ENCODE measurements at regions not wholly inside any gene's neighbourhood (a gene's known extent, or its start where the extent isn't known, plus 50 kb on each side); places are given as distances from the start of the nearest gene placed in this dataset.

- DNase-seq (ENCODE audit: low read depth, low spot score): no peak
These were observed 60.4 kb upstream of the HAO2 start for GRCh38 chr1:119308130-119308700.

- no peak for DNase-seq (ENCODE audit: low read depth, low spot score)
These were observed 59.8 kb upstream of the HAO2 start for GRCh38 chr1:119308806-119309205.

GRCh38 chr1:119310301-119310700, 58.3 kb upstream of the HAO2 start:
- DNase-seq (ENCODE audit: low read depth, low spot score): no peak

- DNase-seq (ENCODE audit: low read depth, low spot score): no peak
These were observed 56.1 kb upstream of the HAO2 start for GRCh38 chr1:119312500-119312899.

- no peak for DNase-seq (ENCODE audit: low read depth, low spot score)
These were observed 54.4 kb upstream of the HAO2 start for GRCh38 chr1:119314001-119314796.

GRCh38 chr1:119316870-119317416, 51.6 kb upstream of the HAO2 start:
- no peak for DNase-seq (ENCODE audit: low read depth, low spot score)

GRCh38 chr1:119318466-119319309, 49.9 kb upstream of the HAO2 start:
- DNase-seq (ENCODE audit: low read depth, low spot score): no peak

Data from smooth muscle cell of the brain vasculature (primary cell).